ENCODE measurements at regions not wholly inside any gene's neighbourhood (a gene's known extent, or its start where the extent isn't known, plus 50 kb on each side); places are given as distances from the start of the nearest gene placed in this dataset.

DNA sequence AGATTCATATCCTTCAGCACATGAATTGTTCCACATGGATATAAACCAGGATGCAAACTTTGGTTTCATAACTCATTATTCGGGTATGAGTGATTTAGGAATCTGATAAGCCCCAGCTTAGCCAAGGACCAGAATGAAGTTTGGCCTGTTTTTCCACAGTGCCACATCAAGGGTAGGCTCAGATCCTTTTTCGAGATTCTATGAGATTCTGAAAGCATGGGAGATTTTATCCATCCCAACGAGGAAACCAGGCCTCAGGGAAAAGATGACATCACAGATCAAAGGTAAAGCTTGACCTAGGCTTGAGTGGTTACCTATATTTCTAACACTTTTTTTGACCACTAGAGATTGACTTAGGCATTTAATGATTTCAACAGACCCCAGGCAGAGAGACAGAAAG lies 590.8 kb upstream of the PKDCC start:
- TF ChIP-seq CTCF (conservative IDR thresholded peaks at IDR 0.05 in 1 of 2, IDR thresholded peaks at IDR 0.05 in 1 of 2; ENCODE audit: extremely low read depth in 1 of 2, insufficient read depth in 1 of 2, low read depth in 1 of 2, low read length in 2 of 2) (no peak), EZH2 (IDR thresholded peaks at IDR 0.05; ENCODE audit: borderline replicate concordance, low read length) (no peak)

Data from mammary epithelial cell (primary cell).